K562 (cell line): ENCODE measurements at regions not wholly inside any gene's neighbourhood (a gene's known extent, or its start where the extent isn't known, plus 50 kb on each side); places are given as distances from the start of the nearest gene placed in this dataset.

ENCODE experiments used
- ATAC-seq: fragments of 200-7000 bp; cut with Tn5 transposase; 3 replicates; pipeline ENCODE4 v1.9.1; 2020; ENCODE audit warnings: moderate library complexity
- BruUV-seq: library from RNA; stranded (reverse); fragments of 400-500 nt; replicated peaks from 2 replicates; lab custom pipeline; 2021; lab: Mats Ljungman, UMichigan
- CTCF ChIA-PET: fragments of 300-600 bp; formaldehyde crosslinking; extraction: SDS; loops from one replicate; lab custom pipeline; 2021; ENCODE audit warnings: low intra/inter-chr PET ratio; lab: Yijun Ruan, JAX
- POLR2A ChIA-PET: fragments of 300-600, 350-650 bp; sonication (Branson Sonifier 250); formaldehyde crosslinking; extraction: SDS; loops from one replicate; lab custom pipeline; 2021; ENCODE audit warnings: antibody characterized with exemption, inconsistent platforms; lab: Yijun Ruan, JAX
- DNase-seq, 4 experiments: peaks; one replicate each; pipeline versions ENCODE4 v3.0.0 to v3.0.0-alpha.2; 2011 to 2018; ENCODE audit warnings: low spot score in 3 of 4, mixed read lengths in 3 of 4; ENCODE audit errors: extremely low read depth in 1 of 4
- FAIRE-seq: peaks from 2 replicates; lab custom pipeline; 2011; peaks lifted over from hg19 to GRCh38; lab: Jason Lieb, UNC
- H2AFZ ChIP-seq: 2 replicates; pipeline ENCODE4 v1.6.0; 2011; ENCODE audit warnings: low read depth, low read length, control low read depth, inconsistent platforms
- H3K27ac ChIP-seq: fragments of 200-600 bp; 3 replicates; pipeline ENCODE4 v1.8.0; 2011; ENCODE audit warnings: low read depth, mild to moderate bottlenecking, control low read depth, inconsistent platforms, low read length, moderate library complexity, mixed read lengths; ENCODE audit errors: extremely low read depth
- H3K27me3 ChIP-seq, 2 experiments: fragments of 300-600 bp in 1 of 2; 2 replicates in 1 of 2; 3 replicates in 1 of 2; pipeline versions ENCODE4 v1.6.0 to v1.8.0; 2011; ENCODE audit warnings: inconsistent platforms in 2 of 2, low read length in 2 of 2, mild to moderate bottlenecking in 1 of 2, mixed read lengths in 1 of 2, moderate library complexity in 1 of 2; ENCODE audit not compliant: control insufficient read depth in 2 of 2, insufficient read depth in 2 of 2
- H3K36me3 ChIP-seq: fragments of 300-600 bp; 3 replicates; pipeline ENCODE4 v1.8.0; 2011; ENCODE audit warnings: mild to moderate bottlenecking, low read length, inconsistent platforms; ENCODE audit not compliant: control insufficient read depth, insufficient read depth
- H3K4me1 ChIP-seq, 2 experiments: fragments of 200-600 bp in 1 of 2; replicated peaks in 1 of 2; 2 replicates in 1 of 2; 3 replicates in 1 of 2; pipeline versions ENCODE4 v1.5.1 to v1.8.0; 2011; ENCODE audit warnings: inconsistent platforms in 2 of 2, low read length in 2 of 2, mild to moderate bottlenecking in 1 of 2, mixed read lengths in 1 of 2, moderate library complexity in 1 of 2; ENCODE audit not compliant: control insufficient read depth in 2 of 2, insufficient read depth in 2 of 2
- H3K4me2 ChIP-seq: 2 replicates; pipeline ENCODE4 v1.6.1; 2011; ENCODE audit warnings: low read length, control low read depth, inconsistent platforms, mixed read lengths; ENCODE audit not compliant: insufficient read depth
- H3K4me3 ChIP-seq: fragments of 200-600 bp; sonication (generic), shearing (Covaris generic); 2 replicates; pipeline ENCODE4 v1.5.1; 2016; ENCODE audit warnings: control low read depth, inconsistent platforms
- H3K79me2 ChIP-seq: fragments of 200-600 bp; 3 replicates; pipeline ENCODE4 v1.8.0; 2011; ENCODE audit warnings: low read length, inconsistent platforms; ENCODE audit not compliant: control insufficient read depth, insufficient read depth
- H3K9ac ChIP-seq, 2 experiments: 2 replicates each; pipeline versions ENCODE4 v1.6.0 to v1.6.1; 2011; ENCODE audit warnings: low read depth in 2 of 2, low read length in 2 of 2, control low read depth in 1 of 2, inconsistent platforms in 1 of 2, mild to moderate bottlenecking in 1 of 2, mixed read lengths in 1 of 2; ENCODE audit not compliant: insufficient read depth in 1 of 2
- H3K9me1 ChIP-seq: one replicate; pipeline ENCODE4 v1.6.0; 2011; ENCODE audit warnings: inconsistent platforms, mild to moderate bottlenecking, low read length, moderate library complexity; ENCODE audit not compliant: control insufficient read depth, insufficient read depth
- H3K9me3 ChIP-seq: replicated peaks from 2 replicates; pipeline ENCODE4 v1.5.1; 2011; ENCODE audit warnings: low read depth, low read length, inconsistent platforms; ENCODE audit not compliant: control insufficient read depth, insufficient read depth
- H4K20me1 ChIP-seq: replicated peaks from 2 replicates; pipeline ENCODE4 v1.6.1; 2011; ENCODE audit warnings: low read length, inconsistent platforms, mixed read lengths; ENCODE audit not compliant: control insufficient read depth, insufficient read depth
- CREB1 ChIP-seq, 2 experiments: sonication (generic) in 1 of 2; formaldehyde crosslinking in 1 of 2; IDR thresholded peaks; 2 replicates each; pipeline versions ENCODE4 v1.6.1 to v1.8.0; 2012 to 2022; ENCODE audit warnings: inconsistent platforms in 1 of 2, mild to moderate bottlenecking in 1 of 2, missing genetic modification reagents in 1 of 2, moderate library complexity in 1 of 2
- JUN ChIP-seq, 2 experiments: sonication (generic) in 1 of 2; formaldehyde crosslinking in 1 of 2; IDR thresholded peaks; 2 replicates each; pipeline versions ENCODE4 v1.6.1 to v1.8.0; 2012 to 2022; ENCODE audit warnings: borderline replicate concordance in 2 of 2, mild to moderate bottlenecking in 2 of 2, improper control_type of control experiment in 1 of 2, low read depth in 1 of 2, low read length in 1 of 2, missing genetic modification reagents in 1 of 2
- NR1H2 ChIP-seq: sonication (generic); formaldehyde crosslinking; IDR thresholded peaks from 2 replicates; pipeline ENCODE4 v1.4.0; 2020; ENCODE audit warnings: mild to moderate bottlenecking, missing genetic modification reagents
- PYGO2 ChIP-seq: fragments of 450-650 bp; IDR thresholded peaks from 2 replicates; pipeline ENCODE4 v1.6.1; 2016; ENCODE audit warnings: mild to moderate bottlenecking, missing genetic modification characterization, moderate library complexity, missing compliant biosample characterization
- ZBTB34 ChIP-seq: fragments of 250-450 bp; sonication (Bioruptor Pico); IDR thresholded peaks from 2 replicates; pipeline ENCODE4 v1.8.0; 2021; ENCODE audit warnings: mild to moderate bottlenecking, moderate library complexity
- ZMIZ1 ChIP-seq, 2 experiments: fragments of 150-350 bp in 1 of 2; IDR thresholded peaks; 2 replicates each; pipeline ENCODE4 v1.6.1; 2012 to 2016; ENCODE audit warnings: low read depth in 2 of 2, low read length in 2 of 2, mild to moderate bottlenecking in 1 of 2, moderate library complexity in 1 of 2
- ZNF79 ChIP-seq: fragments of 250-450 bp; sonication (Bioruptor Pico); IDR thresholded peaks from 2 replicates; pipeline ENCODE4 v1.4.0; 2020; ENCODE audit warnings: low read depth, mild to moderate bottlenecking, moderate library complexity
- WGBS: fragments of 100-300 bp; shearing (Covaris generic); methylation state at CpG from one replicate; pipeline ENCODE4 v1.1.6; 2016; ENCODE audit warnings: low coverage, mixed read lengths; ENCODE audit not compliant: insufficient coverage; ENCODE audit errors: missing lambda C conversion rate; 5-methylcytosine and 5-hydroxymethylcytosine counted together
- in situ Hi-C: fragments of 300-500 bp; cut with MboI; formaldehyde crosslinking; loops from 4 replicates; pipeline ENCODE4 v1.15.0; 2018; ENCODE audit warnings: inconsistent platforms, mixed read lengths
- intact Hi-C: fragments of 100-400 bp; cut with micrococcal nuclease; formaldehyde crosslinking; loops from 2 replicates; pipeline ENCODE4 v1.14.2; 2022
- TF ChIP-seq, protein P1 (sequence below): sonication (generic); formaldehyde crosslinking; IDR thresholded peaks from 2 replicates; pipeline ENCODE4 v1.8.0; 2022; ENCODE audit warnings: mild to moderate bottlenecking, low read depth, missing genetic modification reagents

DNA sequence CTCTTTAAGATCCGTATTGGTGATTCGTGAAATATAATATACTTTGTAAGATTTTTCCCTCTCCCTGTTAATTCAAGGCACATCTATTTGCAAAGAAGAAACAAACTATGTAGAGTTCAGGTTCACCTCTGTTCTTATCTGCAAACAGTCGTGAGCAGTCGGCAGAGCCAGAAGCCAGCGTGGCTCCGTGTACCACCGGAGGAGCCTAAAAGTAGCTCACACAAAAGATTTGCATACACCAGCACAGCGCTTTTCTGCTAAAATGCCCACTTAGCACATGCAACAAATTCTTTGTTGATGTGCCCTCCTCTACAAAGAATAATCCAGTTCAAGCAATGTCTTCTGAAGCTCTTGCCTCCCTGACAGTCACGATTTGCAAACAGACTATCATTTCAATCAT is 416.0 kb upstream of the TENM3 start:
- no peak overlapping the region for H3K27ac ChIP-seq
- no peak for TF ChIP-seq PYGO2 (tag)
- no peaks in the 10 kb centered on the region for H3K9me3 ChIP-seq
- H3K27me3 ChIP-seq = no peaks in the 10 kb centered on the region
- H3K4me2 ChIP-seq = no peak overlapping the region
- H3K79me2 ChIP-seq = no peaks in the 10 kb centered on the region
- H3K36me3 ChIP-seq = no peaks in the 10 kb centered on the region
- no peak for DNase-seq
- H3K9ac ChIP-seq = no peak overlapping the region
- POLR2A ChIA-PET = no interaction called here
- ATAC-seq = no peak
- no peaks in the 10 kb centered on the region for H4K20me1 ChIP-seq
- H3K4me3 ChIP-seq = no peak overlapping the region
- 2% methylated on average over 9 of the region's 9 CpGs for WGBS
- no TSS peak for BruUV-seq
- no peaks in the 10 kb centered on the region for H3K4me1 ChIP-seq
- H3K9me1 ChIP-seq = no peaks in the 10 kb centered on the region
- intact Hi-C loops = no loop called here
- FAIRE-seq = no peak
- CTCF ChIA-PET = no interaction called here
- in situ Hi-C loops = no loop called here
- H2AFZ ChIP-seq = no peak overlapping the region

DNA sequence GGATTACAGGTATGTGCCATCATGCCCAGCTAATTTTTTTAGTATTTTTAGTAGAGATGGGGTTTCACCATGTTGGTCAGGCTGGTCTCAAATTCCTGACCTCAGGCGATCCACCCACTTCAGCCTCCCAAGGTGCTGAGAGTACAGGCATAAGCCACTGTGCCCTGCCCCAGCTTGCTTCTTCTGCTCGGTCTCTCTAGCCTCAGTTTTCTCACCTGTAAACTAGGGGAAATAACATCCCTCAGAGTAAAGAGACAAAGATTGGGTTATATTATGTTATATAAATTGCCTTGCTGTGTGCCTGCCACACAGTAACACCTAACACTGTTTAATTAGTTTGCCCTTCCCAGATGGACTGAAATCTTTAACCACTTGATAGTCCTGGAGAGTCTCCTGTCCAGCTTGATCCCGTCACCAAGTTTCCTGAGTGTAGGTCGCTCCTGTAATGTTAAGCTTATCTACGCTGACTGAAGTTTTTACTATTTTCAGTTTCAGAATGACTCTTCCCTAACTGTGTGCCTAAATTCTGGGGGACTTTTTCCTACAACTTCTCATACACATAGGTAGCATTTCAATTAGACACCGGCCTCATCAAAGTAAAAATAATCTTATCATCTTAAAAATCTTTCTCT is 412.7 kb upstream of the TENM3 start:
- in situ Hi-C loops = no loop called here
- H3K4me3 ChIP-seq = no peak overlapping the region
- no peak overlapping the region for H2AFZ ChIP-seq
- no peaks in the 10 kb centered on the region for H3K79me2 ChIP-seq
- ChIA-PET CTCF (no interaction called here), POLR2A (no interaction called here)
- 0% methylated on average over 6 of the region's 6 CpGs for WGBS
- H3K9me3 ChIP-seq = no peaks in the 10 kb centered on the region
- no TSS peak for BruUV-seq
- FAIRE-seq (no peak), DNase-seq (no peak), ATAC-seq (no peak)
- H4K20me1 ChIP-seq = no peaks in the 10 kb centered on the region
- H3K4me2 ChIP-seq = no peak overlapping the region
- H3K27me3 ChIP-seq = no peaks in the 10 kb centered on the region
- no peak overlapping the region for H3K27ac ChIP-seq
- no peaks in the 10 kb centered on the region for H3K36me3 ChIP-seq
- H3K4me1 ChIP-seq = no peaks in the 10 kb centered on the region
- no peaks in the 10 kb centered on the region for H3K9me1 ChIP-seq
- intact Hi-C loops = no loop called here
- H3K9ac ChIP-seq = no peak overlapping the region
- TF ChIP-seq ZMIZ1 (IDR thresholded peaks at IDR 0.05; ENCODE audit: low read depth in 2 of 2, low read length in 2 of 2) (no peak), CREB1 (IDR thresholded peaks at IDR 0.05) (no peak), CREB1 (CRISPR knock-in tag; IDR thresholded peaks at IDR 0.05) (no peak), NR1H2 (no peak), ZBTB34 (CRISPR knock-in tag) (no peak), JUN (IDR thresholded peaks at IDR 0.05; ENCODE audit: borderline replicate concordance, low read depth, low read length) (no peak), JUN (CRISPR knock-in tag; IDR thresholded peaks at IDR 0.05; ENCODE audit: borderline replicate concordance) (no peak), ZNF79 (CRISPR knock-in tag) (no peak)
- TF ChIP-seq, protein P1, sequence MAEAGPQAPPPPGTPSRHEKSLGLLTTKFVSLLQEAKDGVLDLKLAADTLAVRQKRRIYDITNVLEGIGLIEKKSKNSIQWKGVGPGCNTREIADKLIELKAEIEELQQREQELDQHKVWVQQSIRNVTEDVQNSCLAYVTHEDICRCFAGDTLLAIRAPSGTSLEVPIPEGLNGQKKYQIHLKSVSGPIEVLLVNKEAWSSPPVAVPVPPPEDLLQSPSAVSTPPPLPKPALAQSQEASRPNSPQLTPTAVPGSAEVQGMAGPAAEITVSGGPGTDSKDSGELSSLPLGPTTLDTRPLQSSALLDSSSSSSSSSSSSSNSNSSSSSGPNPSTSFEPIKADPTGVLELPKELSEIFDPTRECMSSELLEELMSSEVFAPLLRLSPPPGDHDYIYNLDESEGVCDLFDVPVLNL = no peak
